GM21360 (cell line): ENCODE measurements at regions not wholly inside any gene's neighbourhood (a gene's known extent, or its start where the extent isn't known, plus 50 kb on each side); places are given as distances from the start of the nearest gene placed in this dataset.

Source experiments
- ATAC-seq: cut with Tn5 transposase; IDR thresholded peaks from one replicate; pipeline ENCODE4 v1.9.1; 2021; ENCODE audit warnings: mild to moderate bottlenecking, moderate library complexity; ENCODE audit not compliant: unreplicated experiment

DNA sequence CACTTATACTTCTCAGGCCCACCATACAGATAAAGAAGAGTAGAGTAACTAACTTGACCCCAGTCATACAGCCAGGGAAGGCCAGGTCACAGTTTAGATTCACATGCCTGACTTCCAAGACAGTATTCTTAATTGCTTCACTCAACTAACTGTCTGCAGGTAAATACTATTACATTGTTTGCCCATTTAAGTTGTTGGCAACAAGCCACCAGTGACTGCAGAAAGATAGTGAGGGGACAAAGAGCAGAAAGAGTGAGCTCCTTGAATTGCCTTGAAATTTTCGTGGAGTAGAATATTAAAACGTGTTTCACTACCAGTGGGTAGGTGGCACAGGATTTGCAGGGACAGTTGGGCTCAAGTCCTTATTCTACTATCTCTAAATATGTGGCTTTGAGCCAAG, 146.3 kb upstream of the RMST start:
- no peak for ATAC-seq

DNA sequence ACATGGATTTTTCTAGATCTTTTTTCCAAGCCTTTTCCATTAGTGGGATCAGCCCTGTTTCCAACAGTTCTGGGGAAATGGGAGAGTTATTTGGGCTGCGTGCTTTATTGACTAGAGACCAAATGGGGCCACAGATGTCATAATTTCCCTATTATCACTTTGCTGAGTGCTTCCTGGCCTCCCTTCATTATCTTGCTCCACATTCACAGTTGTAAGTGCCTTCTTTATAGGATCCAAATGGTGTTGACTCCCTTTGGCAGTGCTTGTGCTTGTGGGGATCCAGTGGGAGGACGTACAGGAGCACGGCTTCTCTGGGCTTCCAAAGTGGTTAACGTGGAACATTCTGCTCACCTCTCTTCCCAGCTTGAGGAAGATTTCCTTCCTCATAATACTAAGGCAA, 141.0 kb upstream of the RMST start:
- ATAC-seq, result no peak

DNA sequence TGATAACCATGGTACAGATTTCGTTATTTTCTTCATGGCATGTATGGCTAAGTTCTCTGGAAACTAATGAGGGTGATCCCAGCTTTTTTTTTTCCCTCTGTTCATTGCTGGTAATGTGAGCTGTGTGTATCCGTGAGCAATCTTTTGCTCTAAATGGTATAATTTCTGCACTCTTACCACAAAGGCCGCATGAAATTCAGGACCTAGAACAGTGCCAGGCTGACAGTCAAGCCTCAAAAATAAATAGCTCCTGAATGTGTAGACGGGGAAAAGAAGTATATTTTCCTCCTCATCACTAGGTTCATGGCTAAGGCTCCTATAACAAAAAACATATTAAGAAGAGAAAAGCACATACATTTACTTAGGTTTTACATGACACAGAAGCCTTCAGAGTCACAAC, 140.2 kb upstream of the RMST start:
- no peak for ATAC-seq

DNA sequence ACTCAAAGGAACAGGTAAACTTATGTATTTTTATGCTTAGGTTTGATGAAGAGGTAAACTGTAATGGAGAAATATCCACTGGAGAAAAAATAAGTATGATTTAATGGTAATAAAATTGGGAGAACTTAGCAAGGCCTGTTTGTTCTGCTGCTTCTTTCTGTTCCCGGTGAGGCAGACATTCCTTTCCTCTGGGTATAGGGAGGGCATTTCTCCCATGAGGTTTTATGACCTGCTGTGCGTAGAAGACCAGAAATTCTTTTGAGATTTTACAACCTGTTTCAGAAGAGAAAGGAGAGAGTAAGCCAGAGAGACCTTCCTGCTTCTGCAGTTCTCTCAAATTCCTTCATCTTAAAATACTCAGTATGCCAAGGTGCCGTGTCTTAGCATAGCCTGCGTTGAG, 139.4 kb upstream of the RMST start:
- no peak for ATAC-seq

DNA sequence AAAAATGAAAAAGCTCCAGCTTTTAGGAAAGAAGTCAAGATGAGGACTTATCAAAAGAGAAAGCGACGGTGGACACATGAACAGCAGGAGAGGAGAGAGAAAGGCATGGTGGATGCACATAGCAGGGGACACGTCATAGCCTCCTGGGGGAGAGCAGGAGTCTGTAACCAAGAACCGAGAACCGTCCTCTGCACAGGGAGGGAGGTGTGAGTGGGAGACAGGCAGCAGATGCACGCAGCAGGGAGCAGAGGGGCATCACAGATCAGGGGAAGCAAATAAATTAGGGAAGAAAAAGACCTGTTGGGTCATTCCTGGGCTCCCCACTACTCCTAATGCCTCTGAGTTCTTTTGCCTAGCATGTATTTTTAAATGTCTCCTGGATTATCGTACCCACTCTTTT, 138.1 kb upstream of the RMST start:
- ATAC-seq, result no peak

DNA sequence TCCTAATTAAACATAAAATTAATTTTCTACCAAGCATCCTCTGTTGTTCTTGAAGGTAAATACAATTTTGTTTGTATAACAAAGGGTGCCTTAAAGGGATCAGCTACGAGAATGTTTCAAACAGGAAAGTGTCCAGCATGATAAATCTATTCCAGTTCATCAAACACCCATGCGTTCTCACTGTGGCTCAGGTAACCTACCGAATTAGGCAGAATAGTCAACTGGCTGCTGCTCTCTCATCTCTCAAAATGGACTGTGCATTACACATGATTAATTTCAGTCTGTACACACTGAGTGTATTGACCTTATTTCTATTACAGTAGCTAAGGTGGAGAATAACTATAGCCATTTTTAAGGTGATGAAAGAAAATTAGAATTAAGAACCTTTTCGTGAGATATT, 127.5 kb upstream of the RMST start:
- no peak for ATAC-seq

DNA sequence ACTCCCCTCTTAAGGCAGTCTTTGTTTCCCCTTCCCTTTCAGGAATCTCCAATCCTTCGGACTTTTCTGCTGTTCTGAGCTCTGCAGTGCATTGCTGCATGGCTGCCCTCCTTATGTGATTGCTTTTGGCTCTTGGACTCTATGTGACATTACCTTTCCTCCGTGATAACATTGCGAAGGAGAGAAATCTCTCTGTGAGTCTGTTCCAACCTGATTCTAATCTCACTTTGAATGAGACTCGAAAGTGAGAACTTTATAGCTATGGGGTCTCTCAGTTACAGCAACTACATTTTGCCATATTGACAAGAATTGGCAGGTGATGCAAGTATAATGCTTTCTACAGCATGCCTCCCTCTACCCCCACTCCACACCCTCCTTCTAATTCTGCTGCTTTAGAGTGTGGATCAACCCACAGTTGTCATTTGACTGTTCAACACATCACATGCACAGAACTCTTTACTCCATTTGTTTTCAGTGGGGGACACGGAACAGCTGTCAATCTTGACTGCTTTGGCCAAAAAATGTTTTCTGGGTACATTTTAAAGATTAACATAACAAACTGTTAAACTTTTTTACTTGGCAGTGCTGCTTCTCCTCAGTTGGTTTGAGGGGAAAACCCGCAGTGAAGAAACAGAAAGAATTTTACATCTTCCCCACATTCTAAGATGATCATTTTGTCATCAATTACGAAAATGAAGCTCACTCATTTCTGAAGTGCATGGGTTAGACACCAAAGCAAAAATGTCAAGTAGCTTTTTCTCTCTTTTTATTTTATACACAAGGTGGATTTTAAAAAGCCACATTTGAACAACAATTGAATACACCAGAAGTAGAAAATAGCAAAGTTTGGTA, 125.5 kb upstream of the RMST start:
- ATAC-seq, result no peak

DNA sequence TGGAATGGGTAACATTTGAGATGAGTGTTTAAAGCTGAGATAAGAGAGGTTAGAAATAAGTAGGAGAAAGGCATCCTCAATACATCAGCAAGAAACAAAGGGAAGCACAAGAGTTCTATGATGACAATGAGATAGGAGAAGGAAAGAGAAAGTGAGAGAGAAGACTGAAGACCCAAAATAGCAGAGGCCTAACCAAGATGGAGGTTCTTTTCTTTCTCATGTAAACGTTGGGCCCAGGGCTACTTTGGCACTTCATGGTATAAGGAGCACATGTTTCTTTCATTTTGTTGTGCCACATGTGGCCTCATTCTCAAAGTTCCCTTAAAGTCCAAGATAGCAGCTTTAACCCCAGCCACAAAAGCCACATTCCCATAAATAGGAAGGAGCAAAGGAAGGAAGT, 120.5 kb upstream of the RMST start:
- ATAC-seq, result no peak

DNA sequence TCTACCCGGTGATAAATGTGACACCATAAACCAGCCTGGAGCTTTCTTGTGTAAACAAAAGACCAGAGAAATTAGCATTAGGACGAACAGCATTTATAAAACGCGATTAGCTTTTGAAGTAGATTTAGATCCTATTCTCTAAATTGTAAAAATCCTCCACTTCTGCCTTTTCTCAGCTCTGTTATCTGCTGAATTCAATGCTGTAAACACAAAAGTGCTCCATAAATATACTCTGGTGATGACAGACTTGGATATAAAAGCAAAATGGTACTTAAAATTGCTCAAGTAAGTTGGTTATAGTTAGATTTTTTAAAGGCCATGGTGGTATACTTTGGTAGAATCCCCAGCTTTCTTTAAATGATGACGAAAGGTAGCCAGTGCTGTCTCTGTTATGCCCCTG, 114.6 kb upstream of the RMST start:
- no peak for ATAC-seq

DNA sequence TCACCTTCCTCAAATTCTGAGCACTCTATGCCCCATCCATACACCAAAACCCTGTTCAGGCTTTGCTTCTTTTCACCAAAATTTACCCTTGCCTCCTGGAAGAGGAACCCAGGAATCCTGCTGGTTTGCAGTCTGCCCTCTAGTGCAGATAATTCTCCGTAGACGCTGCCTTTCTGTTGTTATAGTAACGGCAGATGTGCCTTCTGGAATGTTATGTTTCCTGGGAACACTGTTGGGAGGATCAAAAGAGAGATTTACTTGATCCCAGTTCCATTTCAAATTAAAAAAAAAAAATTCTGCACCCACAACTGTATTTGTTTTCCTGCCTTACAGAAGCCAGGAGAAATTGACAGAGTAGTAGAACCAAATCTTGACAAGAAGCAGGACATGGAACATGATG, 104.2 kb upstream of the RMST start:
- ATAC-seq, result no peak

DNA sequence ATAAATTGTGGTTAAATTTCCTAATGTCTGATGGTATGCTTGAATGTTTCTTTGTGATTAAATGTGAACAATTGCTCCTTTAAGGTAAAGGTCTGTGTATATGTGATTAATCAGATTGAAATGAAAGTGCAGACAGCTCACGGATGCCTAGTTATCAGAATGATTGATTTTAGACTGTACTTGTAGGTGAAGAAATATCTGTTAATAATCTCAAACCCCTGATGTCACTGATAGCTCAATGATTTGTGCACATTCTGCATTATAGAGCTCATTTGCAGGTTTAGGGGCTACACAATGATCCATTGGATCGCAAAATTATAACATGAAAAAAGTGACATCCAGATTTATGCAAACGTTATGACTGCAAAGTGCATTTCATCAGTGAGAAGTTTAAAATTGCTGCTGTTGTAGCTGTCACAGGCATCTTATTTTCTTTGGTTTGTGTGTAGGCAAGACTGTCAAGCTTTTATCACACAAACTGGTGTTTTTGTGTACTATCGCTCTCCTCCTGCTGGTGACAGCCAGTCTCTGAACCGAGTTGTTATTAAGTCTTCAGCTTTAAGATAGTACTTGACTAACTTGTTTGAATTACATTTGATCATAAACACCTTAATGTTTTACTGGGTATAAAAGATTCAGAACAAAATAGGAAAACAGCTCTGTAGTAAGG, 103.4 kb upstream of the RMST start:
- no peak for ATAC-seq

DNA sequence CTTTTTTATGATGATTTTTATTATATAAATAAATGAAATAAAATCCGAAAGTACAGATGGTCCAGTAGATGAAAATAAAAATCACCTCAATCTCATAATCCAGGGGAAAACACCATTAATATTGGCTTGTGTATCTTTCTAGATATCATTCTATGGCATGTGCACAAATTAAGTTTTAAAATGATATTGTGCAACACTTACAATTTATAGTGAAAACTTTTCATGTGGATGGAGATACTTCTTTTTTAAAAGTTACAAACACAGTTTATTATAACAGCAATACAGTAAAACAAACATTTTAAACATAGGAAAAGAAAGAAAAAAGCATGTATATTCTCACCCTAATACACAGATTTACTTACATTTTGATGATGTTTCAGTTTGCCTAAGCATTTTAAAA, 98.9 kb upstream of the RMST start:
- ATAC-seq, result no peak

DNA sequence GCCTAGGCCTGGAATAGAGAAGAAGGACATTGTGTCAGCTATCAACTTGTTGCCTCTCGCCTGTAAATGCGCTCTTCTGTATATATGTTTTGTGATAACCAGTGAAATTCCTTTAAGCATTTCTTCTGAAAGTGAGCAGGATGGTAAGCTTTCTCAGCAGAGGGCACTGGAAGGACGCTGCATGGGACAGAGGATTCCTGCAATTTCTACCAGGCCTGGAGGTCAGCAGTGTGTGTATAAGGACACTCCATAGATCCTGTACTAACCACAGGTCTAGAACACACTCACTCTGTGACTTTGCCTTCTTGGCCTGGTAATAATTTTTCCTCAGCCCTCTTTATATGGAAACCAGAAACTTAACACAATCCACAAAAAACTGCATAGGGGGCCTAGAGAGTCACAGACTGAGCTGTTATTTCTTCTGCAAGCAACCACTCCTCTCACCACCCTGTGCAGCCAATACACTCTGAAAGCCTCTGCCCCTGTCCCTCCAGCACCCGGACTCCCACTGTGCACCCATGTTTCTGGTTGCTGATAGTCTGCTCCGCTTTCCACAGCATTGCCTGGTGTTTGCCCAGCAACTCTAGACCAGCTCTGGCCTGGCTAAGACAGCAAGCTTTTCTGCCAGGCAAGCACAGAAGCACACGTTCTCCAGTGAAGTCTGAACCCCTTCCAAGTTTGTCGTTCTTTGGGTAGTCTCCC, 94.0 kb upstream of the RMST start:
- no peak for ATAC-seq

DNA sequence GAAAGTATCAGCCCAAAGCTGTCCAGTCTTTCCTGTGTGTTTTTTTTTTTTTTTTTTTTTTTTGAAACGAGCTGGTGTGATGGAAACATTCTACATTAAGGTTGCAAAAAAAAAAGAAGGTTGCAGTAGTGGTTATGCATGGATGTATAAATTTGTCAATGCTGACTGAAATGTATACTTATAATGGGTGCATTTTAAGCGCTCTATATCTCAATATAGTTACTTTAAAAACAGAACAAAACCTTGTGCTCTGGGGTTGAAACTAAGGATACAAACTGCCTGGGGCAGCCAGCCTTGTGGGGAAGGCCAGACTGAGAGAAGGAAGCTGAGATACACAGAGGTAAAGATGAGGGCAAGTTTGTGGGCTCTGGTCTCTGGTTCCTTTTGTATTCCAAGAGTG, 87.3 kb upstream of the RMST start:
- ATAC-seq, result peak; percentile 69

DNA sequence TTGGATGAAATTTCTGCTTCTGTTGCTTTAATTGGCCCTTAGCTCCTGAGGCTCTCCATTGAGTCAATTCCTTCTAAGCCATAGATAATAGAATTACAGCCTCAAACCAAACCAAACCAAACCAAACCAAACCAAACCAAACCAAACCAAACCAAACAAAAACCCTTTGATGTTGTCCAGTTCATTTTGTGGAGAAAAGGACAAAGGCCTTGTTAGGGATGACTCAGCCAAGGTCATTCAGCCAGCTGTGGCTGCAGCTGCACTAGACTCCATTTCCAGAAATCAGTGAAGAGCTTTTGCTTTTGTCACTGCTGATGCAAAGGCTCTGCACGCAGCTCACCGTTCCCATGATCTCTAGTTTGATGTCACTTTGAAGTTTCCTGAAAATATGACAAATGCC, 82.2 kb upstream of the RMST start:
- ATAC-seq, result no peak

DNA sequence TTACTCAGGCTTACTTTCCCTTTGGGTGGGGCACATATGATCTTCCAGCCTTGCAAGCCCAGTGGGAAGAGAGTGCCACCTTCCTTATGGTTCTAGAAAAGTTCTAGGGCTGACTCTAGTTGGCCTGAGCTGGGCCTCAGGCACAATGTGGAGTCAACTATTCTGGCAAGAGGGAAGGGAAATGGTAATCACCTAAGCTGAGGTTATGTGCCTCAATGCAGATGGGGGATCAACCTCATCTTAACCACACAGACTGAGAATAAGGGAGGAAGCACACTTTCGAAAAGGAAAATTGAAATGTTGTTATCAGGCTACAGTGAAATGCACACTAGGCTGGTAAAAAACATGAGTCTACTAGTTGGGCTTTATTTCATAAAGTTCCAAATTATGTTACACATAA, 77.5 kb upstream of the RMST start:
- ATAC-seq, result no peak

DNA sequence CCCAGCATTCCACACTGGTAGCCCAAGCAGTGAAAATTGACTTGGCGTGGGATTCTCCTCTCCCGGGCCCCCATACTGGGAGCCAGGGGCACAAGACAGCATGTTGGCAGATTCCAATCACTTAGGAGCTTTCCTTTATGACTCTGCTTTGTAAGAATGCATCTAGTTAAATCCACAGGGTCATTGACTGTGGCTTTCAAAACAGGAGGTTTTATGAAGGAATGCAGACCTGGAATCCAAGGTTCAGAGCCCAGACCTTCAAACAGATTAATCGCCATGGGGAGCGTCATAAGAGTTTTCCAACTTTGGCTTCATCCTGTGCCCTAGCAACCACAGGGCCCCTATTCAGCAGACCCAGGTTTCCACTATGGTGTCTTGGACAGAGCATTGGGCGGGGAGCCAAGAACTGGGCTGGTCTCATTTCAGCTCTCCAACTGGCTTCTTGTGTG, 76.4 kb upstream of the RMST start:
- ATAC-seq, result no peak

DNA sequence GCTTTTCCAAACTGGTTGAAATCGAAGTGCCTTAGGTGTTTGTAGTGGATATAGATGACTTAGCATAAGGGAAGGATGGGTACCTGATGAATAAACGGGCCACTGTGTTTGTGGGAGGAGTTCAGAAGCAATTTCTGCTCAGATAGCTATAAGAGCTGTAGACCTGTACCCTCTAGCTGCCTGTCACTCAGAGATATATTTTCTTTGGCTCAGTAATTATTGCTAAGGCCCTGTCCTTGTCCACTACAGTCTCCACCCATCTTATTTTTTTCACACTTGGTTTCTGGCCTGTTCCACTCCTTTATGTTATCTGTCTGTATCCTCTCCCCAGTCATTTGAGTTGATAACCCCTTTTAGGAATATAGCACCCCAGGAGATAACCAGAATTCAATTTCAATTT, 74.8 kb upstream of the RMST start:
- ATAC-seq, result no peak

DNA sequence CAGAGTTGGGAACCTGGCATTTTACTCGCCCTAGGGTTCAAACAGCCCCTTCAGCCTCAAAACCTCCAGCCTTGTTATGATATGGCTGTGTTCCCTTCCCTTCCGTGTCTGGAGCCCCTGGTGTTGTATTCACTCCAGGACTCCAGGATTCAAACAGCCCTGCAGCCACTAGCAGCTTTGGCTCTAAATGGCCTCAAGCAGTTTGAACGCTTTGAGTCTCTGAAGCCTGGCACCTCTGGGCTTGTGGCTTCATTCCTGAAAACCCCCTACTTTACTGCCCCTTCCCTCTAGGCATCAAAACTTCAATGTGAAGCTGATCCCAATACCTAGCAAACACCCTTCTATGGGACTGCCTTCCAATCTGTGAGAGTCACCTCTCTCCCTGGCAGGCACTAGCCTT, 67.9 kb upstream of the RMST start:
- no peak for ATAC-seq

DNA sequence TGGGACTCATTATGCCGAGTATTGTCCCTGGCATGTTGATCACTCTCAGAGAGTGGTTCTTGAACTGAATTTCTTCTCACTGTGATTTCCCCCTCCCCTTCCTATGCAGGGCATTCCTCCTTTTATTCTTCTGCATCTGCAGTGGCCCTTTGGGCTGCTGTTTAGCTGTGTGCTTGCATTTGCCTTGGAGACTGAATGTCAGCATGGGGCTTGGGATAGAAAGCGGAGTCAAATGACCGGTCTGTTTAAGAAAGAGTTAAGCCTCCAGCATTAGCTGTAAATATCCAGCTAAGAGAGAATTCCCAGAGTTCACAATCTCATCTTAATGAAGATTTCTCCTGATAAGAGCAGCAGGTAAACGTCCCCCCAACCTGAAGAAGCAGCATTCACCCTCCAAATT, 65.6 kb upstream of the RMST start:
- ATAC-seq, result no peak

DNA sequence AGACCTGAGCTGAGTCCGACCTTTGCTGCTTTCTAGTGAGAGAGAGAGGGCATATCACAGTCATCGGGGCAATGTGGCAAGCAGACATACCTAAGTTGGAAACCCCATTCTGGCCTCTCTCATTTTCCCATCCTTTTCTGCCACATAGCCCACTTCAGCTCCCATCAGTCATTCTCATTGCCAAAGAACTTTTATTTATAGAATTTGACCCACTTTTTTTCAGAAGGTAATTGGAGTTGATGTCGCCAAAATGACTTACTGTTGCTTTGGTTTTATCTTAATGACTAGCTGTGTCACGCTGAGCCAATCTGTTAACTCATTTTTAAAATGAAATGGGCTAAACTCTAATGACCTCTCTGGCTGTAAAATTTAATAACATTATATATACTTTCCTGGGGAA, 63.9 kb upstream of the RMST start:
- no peak for ATAC-seq

DNA sequence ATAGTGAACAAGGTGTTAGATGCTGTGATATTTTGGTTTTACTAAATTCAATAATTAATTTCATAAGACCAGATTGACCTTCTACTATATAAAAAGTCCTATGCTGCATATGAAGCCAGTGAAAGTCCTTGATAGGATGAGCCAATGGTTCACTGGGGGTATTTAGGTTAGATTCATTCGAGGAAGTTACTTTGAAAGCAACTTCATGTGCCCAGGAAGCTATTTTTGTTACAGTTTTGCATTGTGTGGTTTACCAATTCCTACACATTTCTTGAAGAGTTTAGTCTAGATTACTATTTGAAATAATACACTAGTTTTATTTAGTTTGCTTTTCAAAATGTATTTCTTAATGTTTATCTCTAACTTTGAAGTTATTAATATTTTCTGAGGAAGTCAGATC, 58.5 kb upstream of the RMST start:
- ATAC-seq, result no peak
